GM12892 (cell line): ENCODE measurements at regions not wholly inside any gene's neighbourhood (a gene's known extent, or its start where the extent isn't known, plus 50 kb on each side); places are given as distances from the start of the nearest gene placed in this dataset.
"Not testable (repeated sequence)": the region's sequence is repeated elsewhere in the genome, so short reads cannot be mapped to it uniquely, and the experiment has no call there.

Source experiments
- POLR2AphosphoS5 ChIP-seq: IDR thresholded peaks from 2 replicates; pipeline ENCODE4 v1.6.1; 2011; ENCODE audit warnings: low read depth, low read length, control low read depth
- TAF1 ChIP-seq: IDR thresholded peaks from 2 replicates; pipeline ENCODE4 v1.6.1; 2011; ENCODE audit warnings: low read depth, mild to moderate bottlenecking, control low read depth, low read length, borderline replicate concordance

DNA sequence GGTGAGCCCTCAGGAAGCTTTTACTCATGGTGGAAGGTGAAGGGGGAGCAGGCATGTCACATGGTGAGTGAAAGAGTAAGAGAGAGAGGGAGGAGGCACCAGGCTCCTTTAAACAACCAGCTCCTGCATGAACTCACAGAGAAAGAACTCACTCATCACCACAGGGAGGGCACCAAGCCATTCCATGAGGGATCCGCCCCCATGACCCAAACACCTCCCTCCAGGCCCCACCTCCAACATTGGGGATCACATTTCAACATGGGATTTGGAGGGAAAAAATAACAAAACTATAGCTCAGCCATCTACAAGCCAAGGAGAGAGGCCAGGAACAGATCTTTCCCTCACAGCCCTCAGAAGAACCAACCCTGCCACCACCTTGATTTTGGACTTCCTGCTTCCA is 153.9 kb downstream of the GOLGA8K start:
- TF ChIP-seq TAF1, POLR2AphosphoS5: not testable (repeated sequence)
